Neural cell (in vitro differentiated cells): ENCODE measurements at regions not wholly inside any gene's neighbourhood (a gene's known extent, or its start where the extent isn't known, plus 50 kb on each side); places are given as distances from the start of the nearest gene placed in this dataset.

Source experiments
- H2AFZ ChIP-seq: fragments of 200-600, 300-800 bp; sonication (generic), shearing (Covaris generic); 2 replicates; pipeline ENCODE4 v1.6.0; 2014; ENCODE audit warnings: low read depth, mild to moderate bottlenecking, antibody characterized with exemption, low read length, moderate library complexity
- H3F3A ChIP-seq: fragments of 200-600 bp; shearing (Covaris generic); 2 replicates; pipeline ENCODE4 v1.6.1; 2016; ENCODE audit warnings: mild to moderate bottlenecking, moderate library complexity, mixed read lengths, antibody characterized with exemption, low read length; ENCODE audit not compliant: insufficient read depth, poor library complexity, severe bottlenecking
- H3K27ac ChIP-seq: fragments of 200-600, 300-800 bp; sonication (generic), shearing (Covaris generic); 2 replicates; pipeline ENCODE4 v1.5.1; 2014; ENCODE audit warnings: mild to moderate bottlenecking, low read length, moderate library complexity
- H3K27me3 ChIP-seq: fragments of 300-800, 200-600 bp; sonication (generic), shearing (Covaris generic); 2 replicates; pipeline ENCODE4 v1.6.0; 2014; ENCODE audit warnings: mild to moderate bottlenecking, low read depth, low read length, moderate library complexity; ENCODE audit not compliant: insufficient read depth
- H3K36me3 ChIP-seq: fragments of 300-800, 200-600 bp; sonication (generic), shearing (Covaris generic); 2 replicates; pipeline ENCODE4 v1.5.1; 2014; ENCODE audit warnings: mild to moderate bottlenecking, antibody characterized with exemption, low read length, moderate library complexity; ENCODE audit not compliant: insufficient read depth
- H3K4me2 ChIP-seq: fragments of 300-800, 200-600 bp; sonication (generic), shearing (Covaris generic); 2 replicates; pipeline ENCODE4 v1.6.0; 2014; ENCODE audit warnings: mild to moderate bottlenecking, low read length
- H3K4me3 ChIP-seq: fragments of 300-800, 200-600 bp; sonication (generic), shearing (Covaris generic); 2 replicates; pipeline ENCODE4 v1.5.1; 2014; ENCODE audit warnings: mild to moderate bottlenecking, low read length, moderate library complexity
- H3K79me2 ChIP-seq: fragments of 200-600 bp; shearing (Covaris generic); replicated peaks from 2 replicates; pipeline ENCODE4 v1.6.0; 2014; ENCODE audit warnings: mild to moderate bottlenecking, low read length, moderate library complexity; ENCODE audit not compliant: insufficient read depth
- H3K9ac ChIP-seq: fragments of 300-800, 200-600 bp; sonication (generic), shearing (Covaris generic); 2 replicates; pipeline ENCODE4 v1.6.1; 2016; ENCODE audit warnings: mild to moderate bottlenecking, low read length, mixed read lengths
- H3K9me2 ChIP-seq: fragments of 200-600 bp; shearing (Covaris generic); 2 replicates; pipeline ENCODE4 v1.6.1; 2016; ENCODE audit warnings: mild to moderate bottlenecking, low read length, mixed read lengths; ENCODE audit not compliant: insufficient read depth
- H3K9me3 ChIP-seq: fragments of 200-600, 300-800 bp; sonication (generic), shearing (Covaris generic); 2 replicates; pipeline ENCODE4 v1.6.1; 2016; ENCODE audit warnings: mild to moderate bottlenecking, mixed run types, low read length, moderate library complexity, mixed read lengths
- H4K20me1 ChIP-seq: fragments of 200-600 bp; shearing (Covaris generic); 2 replicates; pipeline ENCODE4 v1.6.1; 2016; ENCODE audit warnings: mild to moderate bottlenecking, mixed run types; ENCODE audit not compliant: insufficient read depth
- CTCF ChIP-seq: fragments of 450-650 bp; IDR thresholded peaks from 2 replicates; pipeline ENCODE4 v1.5.1; 2014; ENCODE audit warnings: antibody characterized with exemption, mild to moderate bottlenecking, moderate library complexity; ENCODE audit not compliant: poor library complexity, severe bottlenecking
- EP300 ChIP-seq: fragments of 450-650 bp; conservative IDR thresholded peaks from 2 replicates; pipeline ENCODE4 v1.6.1; 2014; ENCODE audit warnings: antibody characterized with exemption, mild to moderate bottlenecking, moderate library complexity; ENCODE audit not compliant: poor library complexity, severe bottlenecking
- EZH2 ChIP-seq: fragments of 200-600, 300-800 bp; shearing (Covaris generic), sonication (generic); IDR thresholded peaks from 2 replicates; pipeline ENCODE4 v1.6.1; 2014; ENCODE audit warnings: antibody characterized with exemption, low read length, borderline replicate concordance, mild to moderate bottlenecking; ENCODE audit not compliant: insufficient read depth, poor library complexity, severe bottlenecking
- MXI1 ChIP-seq: fragments of 450-650 bp; conservative IDR thresholded peaks from 2 replicates; pipeline ENCODE4 v1.6.1; 2014; ENCODE audit warnings: antibody characterized with exemption, mild to moderate bottlenecking; ENCODE audit not compliant: poor library complexity, severe bottlenecking
- POLR2AphosphoS5 ChIP-seq: IDR thresholded peaks from 2 replicates; pipeline ENCODE4 v1.6.1; 2012
- RAD21 ChIP-seq: fragments of 450-650 bp; conservative IDR thresholded peaks from 2 replicates; pipeline ENCODE4 v1.6.1; 2014; ENCODE audit warnings: antibody characterized with exemption, mild to moderate bottlenecking, moderate library complexity
- REST ChIP-seq: IDR thresholded peaks from 2 replicates; pipeline ENCODE4 v1.6.1; 2012; ENCODE audit warnings: borderline replicate concordance
- SMC3 ChIP-seq: fragments of 450-650 bp; conservative IDR thresholded peaks from 2 replicates; pipeline ENCODE4 v1.6.1; 2014; ENCODE audit warnings: antibody characterized with exemption, mild to moderate bottlenecking, moderate library complexity; ENCODE audit not compliant: poor library complexity
- TAF1 ChIP-seq: IDR thresholded peaks from 2 replicates; pipeline ENCODE4 v1.6.1; 2012; ENCODE audit warnings: low read depth

GRCh38 chr11:131279654-131280384 lies 90.6 kb upstream of the NTM start:
- Histone ChIP-seq H3K4me2 (no peak overlapping the region), H3K9me2 (no peaks in the 10 kb centered on the region), H3K27me3 (no peaks in the 10 kb centered on the region), H3K4me3 (no peak overlapping the region), H2AFZ (no peak overlapping the region), H3K9me3 (no peaks in the 10 kb centered on the region), H3K79me2 (no peaks in the 10 kb centered on the region), H3K9ac (no peak overlapping the region), H3F3A (no peaks in the 10 kb centered on the region), H4K20me1 (no peaks in the 10 kb centered on the region), H3K36me3 (no peaks in the 10 kb centered on the region), H3K27ac (no peak overlapping the region)
- TF ChIP-seq POLR2AphosphoS5 (no peak), SMC3 (no peak), MXI1 (no peak), EZH2 (no peak), EP300 (no peak), RAD21 (no peak), REST (no peak), TAF1 (no peak)

- no peaks in the 10 kb centered on the region for H3K79me2 ChIP-seq
- no peak overlapping the region for H3K4me3 ChIP-seq
- H3F3A ChIP-seq = no peaks in the 10 kb centered on the region
- no peak overlapping the region for H3K4me2 ChIP-seq
- no peak overlapping the region for H2AFZ ChIP-seq
- no peaks in the 10 kb centered on the region for H3K27me3 ChIP-seq
- no peaks in the 10 kb centered on the region for H3K9me2 ChIP-seq
- no peaks in the 10 kb centered on the region for H3K9me3 ChIP-seq
- no peaks in the 10 kb centered on the region for H4K20me1 ChIP-seq
- H3K27ac ChIP-seq = no peak overlapping the region
- TF ChIP-seq MXI1 = no peak
- no peak for TF ChIP-seq CTCF
- TF ChIP-seq RAD21 = no peak
- H3K9ac ChIP-seq = no peak overlapping the region
- no peaks in the 10 kb centered on the region for H3K36me3 ChIP-seq
Measured at GRCh38 chr11:131281316-131281715, 89.1 kb upstream of the NTM start.
